ENCODE measurements at regions not wholly inside any gene's neighbourhood (a gene's known extent, or its start where the extent isn't known, plus 50 kb on each side); places are given as distances from the start of the nearest gene placed in this dataset.

- TF ChIP-seq CTCF (IDR thresholded peaks at IDR 0.05; ENCODE audit: control insufficient read depth, extremely low read depth, insufficient read depth): no peak
- no peak overlapping the region for H3K4me3 ChIP-seq (ENCODE audit: low read depth, low read length)
- no peak for DNase-seq (ENCODE audit: low read depth)
Observed at GRCh38 chr2:4356109-4356508, 652.7 kb downstream of the DCDC2C start.

GRCh38 chr2:4356541-4356940 lies 653.2 kb downstream of the DCDC2C start:
- H3K4me3 ChIP-seq (ENCODE audit: low read depth, low read length): no peak overlapping the region
- DNase-seq (ENCODE audit: low read depth): no peak
- TF ChIP-seq CTCF (IDR thresholded peaks at IDR 0.05; ENCODE audit: control insufficient read depth, extremely low read depth, insufficient read depth): no peak

- no peak for TF ChIP-seq CTCF (IDR thresholded peaks at IDR 0.05; ENCODE audit: control insufficient read depth, extremely low read depth, insufficient read depth)
- no peak overlapping the region for H3K4me3 ChIP-seq (ENCODE audit: low read depth, low read length)
- no peak for DNase-seq (ENCODE audit: low read depth)
Observed at GRCh38 chr2:4357121-4357520, 653.7 kb downstream of the DCDC2C start.

GRCh38 chr2:4358837-4359236 lies 655.5 kb downstream of the DCDC2C start:
- no peak overlapping the region for H3K4me3 ChIP-seq (ENCODE audit: low read depth, low read length)
- no peak for DNase-seq (ENCODE audit: low read depth)
- no peak for TF ChIP-seq CTCF (IDR thresholded peaks at IDR 0.05; ENCODE audit: control insufficient read depth, extremely low read depth, insufficient read depth)

GRCh38 chr2:4368907-4369306 lies 665.5 kb downstream of the DCDC2C start:
- DNase-seq (ENCODE audit: low read depth): no peak
- no peak overlapping the region for H3K4me3 ChIP-seq (ENCODE audit: low read depth, low read length)
- TF ChIP-seq CTCF (IDR thresholded peaks at IDR 0.05; ENCODE audit: control insufficient read depth, extremely low read depth, insufficient read depth): no peak

- no peak overlapping the region for H3K4me3 ChIP-seq (ENCODE audit: low read depth, low read length)
- TF ChIP-seq CTCF (IDR thresholded peaks at IDR 0.05; ENCODE audit: control insufficient read depth, extremely low read depth, insufficient read depth): no peak
- DNase-seq (ENCODE audit: low read depth): no peak
Observed at GRCh38 chr2:4369826-4370419, 666.5 kb downstream of the DCDC2C start.

GRCh38 chr2:4370422-4371090 lies 667.2 kb downstream of the DCDC2C start:
- no peak for TF ChIP-seq CTCF (IDR thresholded peaks at IDR 0.05; ENCODE audit: control insufficient read depth, extremely low read depth, insufficient read depth)
- no peak for DNase-seq (ENCODE audit: low read depth)

More at GRCh38 chr2:4370422-4371090, 667.2 kb downstream of the DCDC2C start:
- no peak overlapping the region for H3K4me3 ChIP-seq (ENCODE audit: low read depth, low read length)
